ENCODE measurements at regions not wholly inside any gene's neighbourhood (a gene's known extent, or its start where the extent isn't known, plus 50 kb on each side); places are given as distances from the start of the nearest gene placed in this dataset.

- H3K9ac ChIP-seq = no peak overlapping the region
- H3K4me2 ChIP-seq = no peak overlapping the region
- H2AFZ ChIP-seq (ENCODE audit: low read depth) = no peak overlapping the region
- no peaks in the 10 kb centered on the region for H3K4me1 ChIP-seq (ENCODE audit: low read depth, poor library complexity, severe bottlenecking)
- H3K27ac ChIP-seq = no peak overlapping the region
- TF ChIP-seq CTCF (conservative IDR thresholded peaks at IDR 0.05; ENCODE audit: low read depth, low read length) = no peak
- H3K36me3 ChIP-seq (ENCODE audit: insufficient read depth) = no peaks in the 10 kb centered on the region
- no peaks in the 10 kb centered on the region for H4K20me1 ChIP-seq (ENCODE audit: insufficient read depth)
- H3K4me3 ChIP-seq (IDR thresholded peaks at IDR 0.05; ENCODE audit: insufficient read depth, low read depth, low read length) = no peak overlapping the region
- H3K79me2 ChIP-seq (ENCODE audit: insufficient read depth, low read depth) = no peaks in the 10 kb centered on the region
- no peaks in the 10 kb centered on the region for H3K27me3 ChIP-seq (ENCODE audit: insufficient read depth, low read depth)
Observed at GRCh38 chr16:35308674-35309073, 1849.3 kb downstream of the TP53TG3F start.

- Histone ChIP-seq H3K27me3 (ENCODE audit: insufficient read depth, low read depth) (no peaks in the 10 kb centered on the region), H3K4me2 (no peak overlapping the region), H4K20me1 (ENCODE audit: insufficient read depth) (no peaks in the 10 kb centered on the region), H3K4me3 (IDR thresholded peaks at IDR 0.05; ENCODE audit: insufficient read depth, low read depth, low read length) (no peak overlapping the region), H2AFZ (ENCODE audit: low read depth) (no peak overlapping the region), H3K79me2 (ENCODE audit: insufficient read depth, low read depth) (no peaks in the 10 kb centered on the region), H3K4me1 (ENCODE audit: low read depth, poor library complexity, severe bottlenecking) (no peaks in the 10 kb centered on the region), H3K36me3 (ENCODE audit: insufficient read depth) (no peaks in the 10 kb centered on the region), H3K9ac (no peak overlapping the region), H3K27ac (no peak overlapping the region)
- no peak for TF ChIP-seq CTCF (conservative IDR thresholded peaks at IDR 0.05; ENCODE audit: low read depth, low read length)
Observed at GRCh38 chr16:35310999-35311398, 1851.6 kb downstream of the TP53TG3F start.

- Histone ChIP-seq H3K4me3 (IDR thresholded peaks at IDR 0.05; ENCODE audit: insufficient read depth, low read depth, low read length) (no peak overlapping the region), H4K20me1 (ENCODE audit: insufficient read depth) (no peaks in the 10 kb centered on the region), H3K36me3 (ENCODE audit: insufficient read depth) (no peaks in the 10 kb centered on the region), H3K79me2 (ENCODE audit: insufficient read depth, low read depth) (no peaks in the 10 kb centered on the region), H3K27ac (no peak overlapping the region), H2AFZ (ENCODE audit: low read depth) (no peak overlapping the region), H3K9ac (no peak overlapping the region), H3K27me3 (ENCODE audit: insufficient read depth, low read depth) (no peaks in the 10 kb centered on the region), H3K4me1 (ENCODE audit: low read depth, poor library complexity, severe bottlenecking) (no peaks in the 10 kb centered on the region), H3K4me2 (no peak overlapping the region)
- no peak for TF ChIP-seq CTCF (conservative IDR thresholded peaks at IDR 0.05; ENCODE audit: low read depth, low read length)
Observed at GRCh38 chr16:35311475-35311874, 1852.1 kb downstream of the TP53TG3F start.

- Histone ChIP-seq H3K9ac (no peak overlapping the region), H2AFZ (ENCODE audit: low read depth) (no peak overlapping the region), H3K4me2 (no peak overlapping the region), H3K4me1 (ENCODE audit: low read depth, poor library complexity, severe bottlenecking) (no peaks in the 10 kb centered on the region), H3K36me3 (ENCODE audit: insufficient read depth) (no peaks in the 10 kb centered on the region), H3K4me3 (IDR thresholded peaks at IDR 0.05; ENCODE audit: insufficient read depth, low read depth, low read length) (no peak overlapping the region), H3K27me3 (ENCODE audit: insufficient read depth, low read depth) (no peaks in the 10 kb centered on the region), H3K27ac (no peak overlapping the region), H3K79me2 (ENCODE audit: insufficient read depth, low read depth) (no peaks in the 10 kb centered on the region), H4K20me1 (ENCODE audit: insufficient read depth) (no peaks in the 10 kb centered on the region)
- no peak for TF ChIP-seq CTCF (conservative IDR thresholded peaks at IDR 0.05; ENCODE audit: low read depth, low read length)
Observed at GRCh38 chr16:35314298-35314697, 1854.9 kb downstream of the TP53TG3F start.

Measured in KMS-11 (cell line).